NT2/D1 (cell line): ENCODE measurements at regions not wholly inside any gene's neighbourhood (a gene's known extent, or its start where the extent isn't known, plus 50 kb on each side); places are given as distances from the start of the nearest gene placed in this dataset.
"Not testable (repeated sequence)": the region's sequence is repeated elsewhere in the genome, so short reads cannot be mapped to it uniquely, and the experiment has no call there.

Experiments used
- YY1 ChIP-seq: IDR thresholded peaks from 2 replicates; pipeline ENCODE4 v1.6.1; 2011; ENCODE audit not compliant: insufficient read length, insufficient read depth
- ZNF274 ChIP-seq: IDR thresholded peaks from 2 replicates; pipeline ENCODE4 v1.6.1; 2011; ENCODE audit warnings: mild to moderate bottlenecking, low read depth, low read length

GRCh38 chr12:17025424-17025823, 419.5 kb upstream of the LMO3 start:
- not testable (repeated sequence) for TF ChIP-seq ZNF274, YY1
